Upper lobe of right lung (tissue), 1 donor: ENCODE measurements at regions not wholly inside any gene's neighbourhood (a gene's known extent, or its start where the extent isn't known, plus 50 kb on each side); places are given as distances from the start of the nearest gene placed in this dataset.

ENCODE experiments used
- ATAC-seq: fragments of 200-7000 bp; cut with Tn5 transposase; one replicate; pipeline ENCODE4 v1.9.1; 2020; ENCODE audit warnings: mild to moderate bottlenecking, moderate library complexity
- DNase-seq: peaks from one replicate; pipeline ENCODE4 v3.0.0-alpha.2; 2020
- H3K27ac ChIP-seq: fragments of 200-600 bp; one replicate; pipeline ENCODE4 v1.8.0; 2022
- H3K27me3 ChIP-seq: fragments of 200-600 bp; one replicate; pipeline ENCODE4 v1.8.0; 2022; ENCODE audit warnings: mild to moderate bottlenecking
- H3K36me3 ChIP-seq: fragments of 200-600 bp; one replicate; pipeline ENCODE4 v1.8.0; 2022
- H3K4me1 ChIP-seq: fragments of 200-600 bp; one replicate; pipeline ENCODE4 v1.8.0; 2022
- H3K4me3 ChIP-seq: fragments of 200-600 bp; one replicate; pipeline ENCODE4 v1.8.0; 2022; ENCODE audit warnings: mild to moderate bottlenecking
- H3K9me3 ChIP-seq: fragments of 200-600 bp; one replicate; pipeline ENCODE4 v1.8.0; 2022
- CTCF ChIP-seq: fragments of 200-600 bp; IDR thresholded peaks from one replicate; pipeline ENCODE4 v1.8.0; 2022; ENCODE audit warnings: antibody characterized with exemption
- intact Hi-C: fragments of 100-400 bp; cut with DNase I; formaldehyde crosslinking; loops from one replicate; pipeline ENCODE4 v1.11.0; 2022
- donor health status: DM: no; HTN: yes; CAD: no; lungs with severe emphysema.

- Histone ChIP-seq H3K4me3 (no peak overlapping the region), H3K27ac (no peak overlapping the region), H3K4me1 (no peaks in the 10 kb centered on the region), H3K36me3 (no peaks in the 10 kb centered on the region), H3K9me3 (no peaks in the 10 kb centered on the region), H3K27me3 (no peaks in the 10 kb centered on the region)
- intact Hi-C loops, result no loop called here
- no peak for ATAC-seq
- no peak for TF ChIP-seq CTCF
- no peak for DNase-seq
Observed at GRCh38 chr1:213744780-213745179, 243.0 kb upstream of the PROX1 start.

DNA sequence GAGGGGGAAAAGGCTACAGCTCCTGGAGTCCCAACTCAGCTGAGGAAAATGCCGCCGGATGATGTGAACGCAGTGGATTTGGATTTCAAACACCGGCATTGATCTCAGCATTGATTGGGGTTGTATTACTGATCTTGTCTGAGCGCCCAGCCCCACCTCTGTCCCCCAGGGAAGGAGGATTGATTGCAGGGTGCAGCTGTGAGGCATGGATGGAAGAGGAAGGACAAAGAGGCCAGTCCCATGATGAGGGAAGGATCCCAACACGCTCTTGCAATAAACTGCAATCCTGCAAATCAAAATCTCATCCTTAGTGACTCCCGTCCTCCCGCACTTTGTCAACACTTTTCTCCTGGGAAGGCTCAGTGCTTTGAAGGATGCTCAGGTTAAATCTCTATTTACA, 242.3 kb upstream of the PROX1 start:
- DNase-seq (no peak), ATAC-seq (no peak)
- intact Hi-C loops, result no loop called here
- Histone ChIP-seq H3K27ac (no peak overlapping the region), H3K36me3 (no peaks in the 10 kb centered on the region), H3K27me3 (no peaks in the 10 kb centered on the region), H3K4me1 (no peaks in the 10 kb centered on the region), H3K9me3 (no peaks in the 10 kb centered on the region), H3K4me3 (no peak overlapping the region)
- TF ChIP-seq CTCF, result no peak

- Histone ChIP-seq H3K4me3 (no peak overlapping the region), H3K4me1 (no peaks in the 10 kb centered on the region), H3K36me3 (no peaks in the 10 kb centered on the region), H3K9me3 (no peaks in the 10 kb centered on the region), H3K27me3 (no peaks in the 10 kb centered on the region), H3K27ac (no peak overlapping the region)
- DNase-seq (no peak), ATAC-seq (no peak)
- no peak for TF ChIP-seq CTCF
- intact Hi-C loops, result no loop called here
Observed at GRCh38 chr1:213749558-213749957, 238.2 kb upstream of the PROX1 start.

DNA sequence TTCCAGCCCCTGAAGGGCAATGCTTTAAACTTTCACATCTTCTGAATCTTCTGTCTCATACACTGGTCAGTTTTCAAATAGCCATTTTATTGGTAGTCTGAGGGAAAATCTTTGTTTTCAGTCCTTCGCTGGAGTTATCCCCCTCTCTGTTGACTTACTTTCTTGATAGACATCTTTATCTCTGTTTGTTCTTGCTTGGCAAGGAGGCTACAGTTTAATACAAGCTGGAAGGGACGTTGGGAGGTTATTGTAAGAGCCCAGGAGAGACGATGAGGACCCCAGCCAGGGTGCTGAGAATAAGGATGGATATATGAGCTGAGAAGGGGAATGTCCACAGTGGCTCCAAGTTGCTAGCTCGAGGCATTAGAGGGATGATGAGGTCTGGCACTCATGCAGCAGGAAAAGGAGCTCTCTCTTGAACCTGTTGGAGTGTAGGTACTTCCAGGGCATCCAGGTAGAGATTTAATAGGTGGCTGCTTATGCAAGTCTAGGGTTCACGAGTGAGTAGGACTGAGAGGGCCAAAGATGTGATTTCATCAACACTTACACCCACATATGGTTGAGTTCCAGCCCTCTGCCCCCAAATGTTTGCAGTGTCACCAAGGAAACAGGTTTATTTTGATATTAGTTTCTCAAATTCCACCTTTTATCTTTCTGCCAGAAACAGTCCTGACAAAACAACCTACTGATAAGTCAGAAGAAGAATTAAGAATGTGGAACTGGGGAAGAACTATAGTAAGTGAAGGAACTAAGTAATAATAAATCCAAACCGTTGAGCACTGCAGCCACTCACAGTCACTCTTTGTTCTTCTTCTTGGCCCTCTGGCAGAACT, 237.3 kb upstream of the PROX1 start:
- no peak overlapping the region for H3K4me3 ChIP-seq
- no peaks in the 10 kb centered on the region for H3K9me3 ChIP-seq
- no peak for TF ChIP-seq CTCF
- intact Hi-C loops, result no loop called here
- H3K4me1 ChIP-seq, result no peaks in the 10 kb centered on the region
- no peak overlapping the region for H3K27ac ChIP-seq
- H3K36me3 ChIP-seq, result no peaks in the 10 kb centered on the region
- no peak for ATAC-seq
- no peaks in the 10 kb centered on the region for H3K27me3 ChIP-seq
- no peak for DNase-seq

DNA sequence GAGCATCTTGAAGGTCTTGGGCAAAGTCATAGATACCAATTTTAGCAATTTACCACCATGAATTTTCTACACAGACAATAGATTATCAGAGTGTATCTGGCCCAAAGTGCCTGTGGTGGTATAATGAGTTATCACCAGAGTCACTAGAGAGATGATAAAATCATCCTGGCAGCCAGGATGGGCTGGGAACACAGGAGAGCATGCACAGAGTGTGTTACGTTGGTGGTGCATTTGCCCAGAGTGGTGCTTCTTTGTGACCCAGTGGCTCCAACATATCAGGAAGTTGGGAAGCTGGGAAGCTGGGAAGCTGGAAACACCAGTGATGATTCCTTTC, 236.7 kb upstream of the PROX1 start:
- DNase-seq, result no peak
- no peaks in the 10 kb centered on the region for H3K27me3 ChIP-seq
- TF ChIP-seq CTCF, result no peak
- intact Hi-C loops, result no loop called here
- no peak overlapping the region for H3K27ac ChIP-seq
- no peaks in the 10 kb centered on the region for H3K36me3 ChIP-seq
- no peaks in the 10 kb centered on the region for H3K4me1 ChIP-seq
- no peaks in the 10 kb centered on the region for H3K9me3 ChIP-seq
- ATAC-seq, result no peak
- no peak overlapping the region for H3K4me3 ChIP-seq
